GM21526 (cell line): ENCODE measurements at regions not wholly inside any gene's neighbourhood (a gene's known extent, or its start where the extent isn't known, plus 50 kb on each side); places are given as distances from the start of the nearest gene placed in this dataset.
"Not testable (repeated sequence)": the region's sequence is repeated elsewhere in the genome, so short reads cannot be mapped to it uniquely, and the experiment has no call there.

ENCODE experiments used
- ATAC-seq: cut with Tn5 transposase; IDR thresholded peaks from one replicate; pipeline ENCODE4 v1.9.1; 2021; ENCODE audit warnings: moderate library complexity; ENCODE audit not compliant: unreplicated experiment, low FRiP score

DNA sequence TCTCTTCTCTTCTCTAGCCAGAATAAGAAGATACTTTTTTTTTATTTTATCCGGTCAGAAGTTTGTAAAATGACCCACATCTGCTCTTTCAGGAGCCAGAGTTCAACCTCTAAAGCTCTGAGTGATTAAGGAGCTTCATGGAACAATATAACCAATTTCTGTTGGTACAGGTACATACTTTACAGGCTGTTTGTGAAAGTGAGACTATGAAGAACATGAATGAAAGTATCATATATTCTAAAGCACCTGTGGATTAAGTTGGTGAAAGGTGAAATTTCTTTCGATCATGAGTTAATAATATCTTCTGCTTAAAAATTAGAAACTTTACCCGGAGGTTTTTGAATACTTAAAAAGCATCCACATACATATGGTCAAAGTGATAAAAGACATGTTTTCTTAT lies 65.2 kb downstream of the DMRT2 start:
- no peak for ATAC-seq

DNA sequence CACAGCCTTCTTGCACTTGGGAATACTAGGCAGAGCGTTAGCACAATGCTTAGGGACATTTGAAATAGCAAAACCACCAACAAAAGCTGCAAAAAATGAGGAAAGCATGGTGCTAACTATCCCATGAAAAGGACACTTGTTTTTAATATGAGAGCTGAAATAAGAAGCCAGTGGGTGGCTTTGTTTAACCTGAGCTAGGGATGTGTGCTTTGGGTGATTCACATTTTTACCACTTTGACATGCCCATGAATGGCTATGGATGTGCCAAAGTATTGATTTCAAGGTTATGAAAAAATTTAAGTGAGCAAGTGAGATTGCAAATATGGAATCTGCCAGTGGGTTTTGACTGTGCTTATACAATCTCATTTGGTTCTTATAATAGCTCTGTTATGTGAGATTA lies 67.3 kb downstream of the DMRT2 start:
- ATAC-seq: no peak

- ATAC-seq: no peak
These were observed 70.5 kb downstream of the DMRT2 start for GRCh38 chr9:1120500-1121165.

- no peak for ATAC-seq
These were observed 75.6 kb downstream of the DMRT2 start for GRCh38 chr9:1125741-1126140.

DNA sequence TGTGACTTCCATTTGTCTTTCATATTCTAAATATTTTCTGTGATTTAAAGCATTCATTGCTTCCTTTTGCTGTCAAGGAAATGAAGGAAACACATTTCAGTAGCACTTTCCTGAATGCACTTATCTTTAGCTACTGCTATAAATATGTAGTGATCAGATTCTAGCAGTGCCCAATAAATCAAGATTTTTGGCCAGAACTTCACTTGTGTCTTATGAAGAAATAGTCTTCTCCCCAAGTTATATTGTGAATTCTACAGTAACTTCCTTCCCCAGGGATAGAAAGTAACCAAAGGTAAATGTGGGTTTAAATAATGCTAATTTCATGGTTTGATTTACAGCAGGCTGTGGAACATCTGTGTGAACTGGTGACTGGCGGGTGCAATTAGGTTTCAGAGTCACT lies 77.9 kb downstream of the DMRT2 start:
- ATAC-seq: no peak

- ATAC-seq: no peak
These were observed 79.2 kb downstream of the DMRT2 start for GRCh38 chr9:1129382-1129781.

GRCh38 chr9:1140057-1140456 lies 89.9 kb downstream of the DMRT2 start:
- ATAC-seq: no peak

DNA sequence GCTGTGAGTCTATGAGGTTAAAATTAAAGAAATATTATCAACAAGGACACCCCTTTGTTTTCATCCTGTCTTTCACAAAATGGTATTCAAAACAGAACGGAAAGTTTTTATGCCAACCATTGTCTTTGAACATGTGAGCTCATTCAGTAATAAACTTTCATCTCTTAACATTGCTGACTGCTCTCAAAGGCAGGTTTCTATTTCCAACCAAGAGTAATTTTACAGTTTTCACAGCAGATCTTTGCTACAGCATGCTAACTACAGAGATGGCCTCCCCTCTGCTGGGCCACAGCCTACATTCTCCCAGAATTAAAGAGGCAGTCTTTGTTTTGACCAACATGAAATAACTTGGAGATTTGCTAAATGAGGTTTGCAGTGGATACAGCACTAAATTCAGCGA lies 101.5 kb downstream of the DMRT2 start:
- no peak for ATAC-seq

- ATAC-seq: no peak
These were observed 102.0 kb downstream of the DMRT2 start for GRCh38 chr9:1152171-1152570.

DNA sequence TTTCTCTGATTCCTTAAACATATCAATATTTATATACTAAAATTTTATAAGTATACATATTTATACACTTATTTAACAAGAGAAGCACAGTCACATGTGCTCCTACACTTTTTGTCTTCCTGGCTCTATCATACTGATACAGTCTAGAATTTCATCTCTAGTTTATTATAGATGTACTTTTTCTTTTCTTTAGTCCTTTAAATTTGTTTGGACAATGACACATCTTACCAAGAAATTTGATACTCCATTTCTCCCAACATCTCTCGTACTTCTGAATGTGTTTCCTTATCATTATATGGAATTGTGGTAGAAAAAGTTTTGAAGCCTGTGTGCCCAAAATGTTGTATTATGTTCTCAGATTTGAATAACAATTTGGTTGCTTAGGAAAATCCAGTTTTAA lies 104.6 kb downstream of the DMRT2 start:
- ATAC-seq: no peak

DNA sequence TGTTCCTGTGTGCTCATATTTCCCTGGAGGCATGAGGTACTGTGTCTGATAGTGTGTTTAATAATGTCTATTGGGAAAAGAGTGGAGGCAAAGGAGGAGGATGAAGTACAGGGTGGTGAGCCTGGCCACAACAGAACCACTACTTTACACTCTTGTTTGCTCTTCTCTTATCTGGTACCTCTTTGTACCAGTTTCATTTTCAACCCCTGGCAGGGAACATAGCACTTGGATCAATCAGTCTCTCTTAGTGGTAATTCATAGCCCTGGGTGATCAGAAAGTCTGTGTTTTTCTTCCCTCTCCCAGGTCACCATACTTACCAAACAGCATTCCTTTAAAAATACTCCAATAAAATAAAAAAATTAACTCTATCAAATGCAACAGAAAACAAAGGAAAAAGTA lies 105.4 kb downstream of the DMRT2 start:
- no peak for ATAC-seq

- ATAC-seq: no peak
These were observed 106.8 kb downstream of the DMRT2 start for GRCh38 chr9:1156794-1157550.

- ATAC-seq: no peak
These were observed 107.7 kb downstream of the DMRT2 start for GRCh38 chr9:1157836-1158235.

DNA sequence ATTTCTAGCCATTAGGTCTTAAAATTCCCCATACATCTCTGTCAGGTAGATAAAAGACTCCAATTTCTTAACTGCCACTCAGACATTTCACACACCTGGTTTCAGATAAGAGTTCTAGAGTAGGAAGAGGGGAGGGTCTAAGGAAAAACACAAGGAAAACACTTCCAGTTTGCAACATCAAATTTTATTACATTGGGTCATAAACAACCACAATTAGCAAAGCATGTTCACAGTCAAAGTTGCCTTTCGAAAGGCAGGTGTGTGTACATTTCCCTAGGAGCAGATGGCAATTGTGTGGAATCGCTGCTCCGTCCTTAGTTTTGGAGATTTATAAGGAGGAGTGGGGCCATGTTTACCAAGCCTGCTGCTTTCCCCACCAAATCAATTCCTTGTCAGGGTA lies 120.8 kb downstream of the DMRT2 start:
- ATAC-seq: no peak

GRCh38 chr9:1171546-1171945 lies 121.4 kb downstream of the DMRT2 start:
- no peak for ATAC-seq

DNA sequence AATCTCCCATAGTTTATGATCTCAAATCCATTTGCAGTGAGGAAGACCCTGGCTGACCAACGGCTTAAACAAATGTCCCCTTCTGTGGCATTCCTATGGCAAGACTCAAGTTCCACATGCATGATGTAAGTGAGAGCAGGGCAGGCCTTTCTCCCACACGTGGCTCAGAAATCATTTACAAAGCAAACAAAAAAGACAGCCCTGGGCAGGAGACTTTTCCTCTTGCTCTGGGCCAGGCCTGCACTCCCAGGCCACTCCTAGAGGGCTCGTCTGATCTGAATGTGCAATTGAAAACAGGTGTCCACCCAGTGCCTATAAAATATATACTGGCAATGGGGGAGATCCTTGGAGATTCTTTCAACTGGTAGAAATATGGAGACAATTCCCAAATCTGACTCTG lies 123.1 kb downstream of the DMRT2 start:
- ATAC-seq: no peak

DNA sequence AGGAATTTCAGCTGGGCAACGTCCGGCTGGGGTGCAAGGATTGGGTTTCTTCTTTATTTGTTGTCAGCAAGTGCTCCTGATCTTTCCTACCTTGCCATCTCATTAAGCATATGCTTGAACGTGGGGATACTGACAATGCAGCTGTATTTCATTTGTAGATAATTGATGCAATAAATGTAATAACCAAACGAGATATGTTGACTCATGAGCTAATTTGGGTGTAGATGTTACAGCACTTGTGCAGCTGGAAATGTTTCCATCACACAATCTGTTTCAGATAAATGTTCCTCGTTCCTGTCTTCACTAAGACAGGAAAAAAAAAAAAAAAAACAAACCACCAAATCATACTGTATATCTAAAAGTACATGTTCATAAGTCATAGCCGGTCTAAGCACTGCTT lies 123.8 kb downstream of the DMRT2 start:
- no peak for ATAC-seq

DNA sequence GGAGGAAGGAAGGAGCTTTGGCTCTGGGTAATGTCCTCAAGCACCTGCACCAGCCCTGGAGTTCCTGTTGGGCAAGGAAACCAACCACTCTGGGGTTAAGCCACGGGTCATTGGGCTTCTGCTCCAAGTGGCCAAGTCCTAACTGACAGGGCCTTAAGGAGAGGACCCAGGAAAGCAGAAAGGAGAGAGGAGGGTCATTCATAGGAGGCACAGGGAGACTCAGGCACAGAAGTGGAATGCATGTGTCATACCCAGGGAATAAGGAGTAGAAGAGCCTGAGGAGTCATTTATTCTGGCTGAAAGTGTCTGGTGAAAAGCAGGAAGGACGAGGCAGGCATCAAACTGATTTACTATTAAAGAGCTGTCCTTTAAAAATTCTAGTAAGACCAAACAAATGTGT lies 129.2 kb downstream of the DMRT2 start:
- no peak for ATAC-seq

GRCh38 chr9:1184146-1184545 lies 134.0 kb downstream of the DMRT2 start:
- ATAC-seq: no peak

DNA sequence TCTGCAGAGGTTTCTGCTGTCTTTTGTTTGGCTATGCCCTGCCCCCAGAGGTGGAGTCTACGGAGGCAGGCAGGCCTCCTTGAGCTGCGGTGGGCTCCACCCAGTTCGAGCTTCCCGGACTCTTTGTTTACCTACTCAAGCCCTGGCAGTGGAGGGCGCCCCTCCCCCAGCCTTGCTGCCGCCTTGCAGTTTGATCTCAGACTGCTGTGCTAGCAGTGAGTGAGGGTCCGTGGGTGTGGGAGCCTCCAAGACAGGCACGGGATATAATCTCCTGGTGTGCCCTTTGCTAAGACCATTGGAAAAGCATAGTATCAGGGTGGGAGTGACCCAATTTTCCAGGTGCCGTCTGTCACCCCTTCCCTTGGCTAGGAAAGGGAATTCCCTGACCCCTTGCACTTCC lies 137.0 kb downstream of the DMRT2 start:
- ATAC-seq: not testable (repeated sequence)

GRCh38 chr9:1195636-1196035 lies 145.5 kb downstream of the DMRT2 start:
- not testable (repeated sequence) for ATAC-seq

DNA sequence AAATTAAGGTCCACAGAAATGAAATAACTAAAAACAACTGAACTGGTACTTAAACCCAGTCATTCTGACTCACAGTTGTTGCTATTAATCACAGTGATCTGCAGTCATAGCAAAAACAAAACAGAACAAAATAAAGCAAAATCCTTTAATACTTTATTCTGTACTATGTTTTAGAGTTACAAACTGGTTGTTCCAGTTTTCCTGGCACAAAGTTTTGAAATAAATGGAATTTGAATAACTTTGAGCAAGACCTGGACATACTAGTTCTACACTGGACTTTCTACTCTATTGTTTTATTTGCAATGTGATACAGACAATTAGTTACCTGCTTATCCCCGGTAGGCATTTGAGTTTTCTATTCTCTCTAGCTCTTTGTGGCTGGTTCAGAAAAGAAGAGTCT lies 147.9 kb downstream of the DMRT2 start:
- no peak for ATAC-seq
